ENCODE measurements at regions not wholly inside any gene's neighbourhood (a gene's known extent, or its start where the extent isn't known, plus 50 kb on each side); places are given as distances from the start of the nearest gene placed in this dataset.

DNA sequence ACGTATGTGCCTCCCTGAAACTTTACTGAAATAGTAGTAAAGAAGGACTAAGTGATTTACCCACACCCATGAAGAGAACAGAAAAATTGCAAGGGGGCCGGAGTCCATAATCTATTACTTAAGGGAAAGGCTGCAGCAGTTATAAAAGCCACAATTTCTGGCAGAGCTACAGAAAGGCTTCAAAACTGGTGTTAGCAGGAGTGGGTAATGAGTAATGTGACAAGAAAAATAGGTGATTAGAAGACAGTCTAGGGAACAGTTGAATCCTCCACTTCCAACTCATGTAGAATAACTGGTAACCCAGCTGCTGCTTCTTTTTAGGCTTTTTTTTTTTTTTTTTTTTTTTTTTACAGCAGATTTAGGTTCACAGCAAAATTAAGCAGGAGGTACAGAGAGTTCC, 413.3 kb downstream of the SFMBT2 start:
- H3K27me3 ChIP-seq = no peaks in the 10 kb centered on the region
- no peaks in the 10 kb centered on the region for H3K36me3 ChIP-seq
- no peak overlapping the region for H3K27ac ChIP-seq
- H3K9me3 ChIP-seq = no peaks in the 10 kb centered on the region
- intact Hi-C loops (cut with DNase I) = no loop called here
- H3K4me1 ChIP-seq = no peaks in the 10 kb centered on the region
- H3K4me3 ChIP-seq = no peak overlapping the region
- no peak for DNase-seq (ENCODE audit: low spot score in 2 of 2)
- no peak for TF ChIP-seq CTCF (IDR thresholded peaks at IDR 0.05)

- intact Hi-C loops (cut with DNase I) = no loop called here
- no peaks in the 10 kb centered on the region for H3K36me3 ChIP-seq
- no peaks in the 10 kb centered on the region for H3K9me3 ChIP-seq
- no peak for TF ChIP-seq CTCF (IDR thresholded peaks at IDR 0.05)
- no peaks in the 10 kb centered on the region for H3K27me3 ChIP-seq
- no peak for DNase-seq (ENCODE audit: low spot score in 2 of 2)
- no peaks in the 10 kb centered on the region for H3K4me1 ChIP-seq
- no peak overlapping the region for H3K4me3 ChIP-seq
- H3K27ac ChIP-seq = no peak overlapping the region
Observed at GRCh38 chr10:6996431-6996830, 414.4 kb downstream of the SFMBT2 start.

DNA sequence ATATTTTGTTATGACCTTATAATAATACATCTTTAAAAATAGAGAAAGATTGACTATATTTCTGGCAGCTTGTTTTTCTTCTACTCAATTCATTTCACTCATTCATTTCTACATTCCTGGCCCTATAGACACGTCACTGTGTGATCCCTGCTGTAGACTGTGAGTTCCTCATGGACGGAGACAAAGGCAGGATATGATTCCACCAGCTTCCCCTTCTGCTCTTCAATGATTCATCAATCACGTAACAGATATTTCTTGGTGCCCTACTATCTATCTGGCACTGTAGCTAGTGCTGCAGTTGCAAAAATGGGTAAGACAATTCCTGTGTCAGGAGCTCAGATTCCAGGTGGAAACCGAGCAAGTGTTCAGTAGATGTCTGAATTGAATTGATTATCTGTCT, 415.0 kb downstream of the SFMBT2 start:
- no peak overlapping the region for H3K4me3 ChIP-seq
- H3K27me3 ChIP-seq = no peaks in the 10 kb centered on the region
- no peaks in the 10 kb centered on the region for H3K9me3 ChIP-seq
- no peaks in the 10 kb centered on the region for H3K4me1 ChIP-seq
- TF ChIP-seq CTCF (IDR thresholded peaks at IDR 0.05) = no peak
- DNase-seq (ENCODE audit: low spot score in 2 of 2) = no peak
- no peaks in the 10 kb centered on the region for H3K36me3 ChIP-seq
- intact Hi-C loops (cut with DNase I) = no loop called here
- no peak overlapping the region for H3K27ac ChIP-seq

DNA sequence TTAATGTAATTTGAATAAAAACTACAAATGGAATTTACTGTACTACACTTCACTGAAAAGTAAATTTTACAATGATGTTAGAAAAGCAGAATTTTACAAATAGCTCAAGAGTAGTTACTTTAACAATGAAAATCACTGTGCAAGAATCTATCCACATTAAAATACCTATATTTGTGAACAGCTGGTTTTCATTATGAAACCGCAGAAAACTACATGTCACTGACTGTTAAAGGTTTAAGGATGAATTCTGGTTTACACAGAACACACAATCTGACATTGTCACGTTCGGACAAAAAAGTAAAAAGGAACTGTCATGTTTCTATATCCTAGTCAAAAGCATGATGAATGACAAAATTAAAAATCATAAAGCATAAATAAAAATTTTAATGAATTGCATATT, 415.3 kb upstream of the PRKCQ start:
- no peak for TF ChIP-seq CTCF (IDR thresholded peaks at IDR 0.05)
- Histone ChIP-seq H3K36me3 (no peaks in the 10 kb centered on the region), H3K4me3 (no peak overlapping the region), H3K9me3 (no peaks in the 10 kb centered on the region), H3K27me3 (no peaks in the 10 kb centered on the region), H3K27ac (no peak overlapping the region), H3K4me1 (no peaks in the 10 kb centered on the region)
- intact Hi-C loops (cut with DNase I) = no loop called here
- no peak for DNase-seq (ENCODE audit: low spot score in 2 of 2)

GRCh38 chr10:6990891-6991290, 410.8 kb upstream of the PRKCQ start:
- Histone ChIP-seq H3K36me3 (no peaks in the 10 kb centered on the region), H3K4me1 (no peaks in the 10 kb centered on the region), H3K27ac (no peak overlapping the region), H3K9me3 (no peaks in the 10 kb centered on the region), H3K27me3 (no peaks in the 10 kb centered on the region), H3K4me3 (no peak overlapping the region)
- DNase-seq (ENCODE audit: low spot score in 2 of 2) = no peak
- intact Hi-C loops (cut with DNase I) = no loop called here
- no peak for TF ChIP-seq CTCF (IDR thresholded peaks at IDR 0.05)

- Histone ChIP-seq H3K27me3 (no peaks in the 10 kb centered on the region), H3K4me1 (no peaks in the 10 kb centered on the region), H3K36me3 (no peaks in the 10 kb centered on the region), H3K9me3 (no peaks in the 10 kb centered on the region), H3K4me3 (no peak overlapping the region), H3K27ac (no peak overlapping the region)
- intact Hi-C loops (cut with DNase I) = no loop called here
- no peak for DNase-seq (ENCODE audit: low spot score in 2 of 2)
- no peak for TF ChIP-seq CTCF (IDR thresholded peaks at IDR 0.05)
Observed at GRCh38 chr10:6988654-6989053, 408.6 kb upstream of the PRKCQ start.
